PC-9 (cell line): ENCODE measurements at regions not wholly inside any gene's neighbourhood (a gene's known extent, or its start where the extent isn't known, plus 50 kb on each side); places are given as distances from the start of the nearest gene placed in this dataset.

ENCODE experiments used
- BruUV-seq: library from RNA; stranded (reverse); fragments of 400-500 nt; replicated peaks from 2 replicates; lab custom pipeline; 2021; lab: Mats Ljungman, UMichigan
- CTCF ChIA-PET: fragments of 300-600 bp; sonication (Branson Sonifier 250); formaldehyde crosslinking; loops from one replicate; lab custom pipeline; 2022; ENCODE audit warnings: antibody characterized with exemption; lab: Charles Lee
- POLR2A ChIA-PET: fragments of 300-600 bp; sonication (Branson Sonifier 250); formaldehyde crosslinking; loops from one replicate; lab custom pipeline; 2022; ENCODE audit warnings: antibody characterized with exemption; ENCODE audit not compliant: unreplicated experiment; lab: Charles Lee
- DNase-seq, 2 experiments: peaks; one replicate each; pipeline versions ENCODE4 v3.0.0 to v3.0.0-alpha.2; 2015 to 2022; ENCODE audit warnings: mixed read lengths in 1 of 2
- H2AFZ ChIP-seq: fragments of 200-600 bp; sonication (generic); 2 replicates; pipeline ENCODE4 v1.8.1; 2017; ENCODE audit warnings: antibody characterized with exemption
- H3F3A ChIP-seq: fragments of 200-600 bp; sonication (generic); 2 replicates; pipeline ENCODE4 v1.8.1; 2017; ENCODE audit warnings: antibody characterized with exemption, mild to moderate bottlenecking, low read depth; ENCODE audit not compliant: insufficient read depth
- H3K27ac ChIP-seq: fragments of 200-600 bp; sonication (generic); 2 replicates; pipeline ENCODE4 v1.6.1; 2016; ENCODE audit warnings: mixed run types
- H3K27me3 ChIP-seq: fragments of 200-600 bp; sonication (generic); 2 replicates; pipeline ENCODE4 v1.6.1; 2016; ENCODE audit warnings: low read depth, mixed run types; ENCODE audit not compliant: insufficient read depth
- H3K36me3 ChIP-seq: fragments of 200-600 bp; sonication (generic); 2 replicates; pipeline ENCODE4 v1.6.1; 2016; ENCODE audit warnings: low read depth, mixed run types
- H3K4me1 ChIP-seq: fragments of 200-600 bp; sonication (generic); replicated peaks from 2 replicates; pipeline ENCODE4 v1.6.1; 2016; ENCODE audit warnings: mixed run types; ENCODE audit not compliant: insufficient read depth
- H3K4me2 ChIP-seq: fragments of 200-600 bp; sonication (generic); 2 replicates; pipeline ENCODE4 v1.6.1; 2017; ENCODE audit warnings: mixed run types
- H3K4me3 ChIP-seq: fragments of 200-600 bp; sonication (generic); 2 replicates; pipeline ENCODE4 v1.6.1; 2016; ENCODE audit warnings: mixed run types
- H3K79me2 ChIP-seq: fragments of 200-600 bp; sonication (generic); 2 replicates; pipeline ENCODE4 v1.6.1; 2017; ENCODE audit warnings: low read depth, mixed run types
- H3K9me2 ChIP-seq: fragments of 200-600 bp; sonication (generic); 2 replicates; pipeline ENCODE4 v1.8.1; 2017; ENCODE audit warnings: mild to moderate bottlenecking; ENCODE audit not compliant: insufficient read depth
- H3K9me3 ChIP-seq: fragments of 200-600 bp; sonication (generic); 2 replicates; pipeline ENCODE4 v1.8.1; 2016; ENCODE audit warnings: low read depth; ENCODE audit not compliant: insufficient read depth
- H4K20me1 ChIP-seq: fragments of 200-600 bp; sonication (generic); 2 replicates; pipeline ENCODE4 v1.8.1; 2017; ENCODE audit not compliant: insufficient read depth
- CTCF ChIP-seq: fragments of 200-600 bp; sonication (generic); conservative IDR thresholded peaks from 2 replicates; pipeline ENCODE4 v1.6.1; 2017; ENCODE audit warnings: mixed run types, antibody characterized with exemption, mild to moderate bottlenecking, moderate library complexity
- EZH2 ChIP-seq: fragments of 200-600 bp; sonication (generic); IDR thresholded peaks from 2 replicates; pipeline ENCODE4 v1.8.0; 2017; ENCODE audit warnings: antibody characterized with exemption, low read depth
- intact Hi-C: fragments of 100-400 bp; cut with micrococcal nuclease; formaldehyde crosslinking; loops from one replicate; pipeline ENCODE4 v1.10.0; 2022; ENCODE audit not compliant: unreplicated experiment

DNA sequence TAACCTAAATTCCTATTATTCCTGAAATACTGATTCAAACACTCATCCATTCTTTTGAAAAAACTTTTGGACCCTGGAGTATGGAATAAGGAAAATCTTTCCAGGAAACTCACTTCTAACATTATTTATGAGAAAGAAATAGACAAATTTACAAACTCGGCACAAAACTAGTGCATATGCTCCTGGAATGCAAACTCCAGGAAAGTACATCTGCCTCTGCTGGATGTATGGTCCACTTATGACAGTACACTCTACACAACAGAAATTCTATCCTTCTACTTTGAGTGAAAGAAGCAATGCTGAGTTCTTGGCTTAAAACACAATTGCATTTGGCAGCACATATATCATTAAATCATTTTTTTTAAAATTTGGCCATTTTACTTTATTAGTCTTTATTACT, 700.5 kb upstream of the STXBP6 start:
- DNase-seq = no peak
- no peaks in the 10 kb centered on the region for H3K9me2 ChIP-seq
- intact Hi-C loops = no loop called here
- no peaks in the 10 kb centered on the region for H3K27me3 ChIP-seq
- TF ChIP-seq EZH2 (no peak), CTCF (no peak)
- POLR2A ChIA-PET = no interaction called here
- CTCF ChIA-PET = no interaction called here
- H3K27ac ChIP-seq = no peak overlapping the region
- no peaks in the 10 kb centered on the region for H4K20me1 ChIP-seq
- no peak overlapping the region for H2AFZ ChIP-seq
- BruUV-seq = no TSS peak
- no peaks in the 10 kb centered on the region for H3K36me3 ChIP-seq
- no peaks in the 10 kb centered on the region for H3K79me2 ChIP-seq
- no peaks in the 10 kb centered on the region for H3K9me3 ChIP-seq
- no peaks in the 10 kb centered on the region for H3K4me1 ChIP-seq
- no peaks in the 10 kb centered on the region for H3F3A ChIP-seq
- H3K4me2 ChIP-seq = no peak overlapping the region
- no peak overlapping the region for H3K4me3 ChIP-seq
